ENCODE measurements at regions not wholly inside any gene's neighbourhood (a gene's known extent, or its start where the extent isn't known, plus 50 kb on each side); places are given as distances from the start of the nearest gene placed in this dataset.
"Not testable (repeated sequence)": the region's sequence is repeated elsewhere in the genome, so short reads cannot be mapped to it uniquely, and the experiment has no call there.

GRCh38 chr10:3261921-3262320 lies 89.3 kb upstream of the PITRM1 start:
- DNase-seq (ENCODE audit: low spot score), result no peak

- DNase-seq (ENCODE audit: low spot score), result no peak
These were observed 87.7 kb upstream of the PITRM1 start for GRCh38 chr10:3260066-3260834.

GRCh38 chr10:3259499-3259898 lies 86.9 kb upstream of the PITRM1 start:
- no peak for DNase-seq (ENCODE audit: low spot score)

- DNase-seq (ENCODE audit: low spot score), result no peak
These were observed 85.8 kb upstream of the PITRM1 start for GRCh38 chr10:3258394-3258793.

GRCh38 chr10:3255616-3256015 lies 83.0 kb upstream of the PITRM1 start:
- DNase-seq (ENCODE audit: low spot score), result no peak

GRCh38 chr10:3255075-3255474 lies 82.5 kb upstream of the PITRM1 start:
- DNase-seq (ENCODE audit: low spot score), result no peak

GRCh38 chr10:3253974-3254373 lies 81.4 kb upstream of the PITRM1 start:
- DNase-seq (ENCODE audit: low spot score), result not testable (repeated sequence)

- DNase-seq (ENCODE audit: low spot score), result no peak
These were observed 78.6 kb upstream of the PITRM1 start for GRCh38 chr10:3251172-3251571.

- DNase-seq (ENCODE audit: low spot score), result no peak
These were observed 76.8 kb upstream of the PITRM1 start for GRCh38 chr10:3249307-3249889.

- peak; percentile 89 for DNase-seq (ENCODE audit: low spot score)
These were observed 76.1 kb upstream of the PITRM1 start for GRCh38 chr10:3248526-3249306.

GRCh38 chr10:3245395-3245794 lies 72.8 kb upstream of the PITRM1 start:
- no peak for DNase-seq (ENCODE audit: low spot score)

GRCh38 chr10:3241967-3242650 lies 69.5 kb upstream of the PITRM1 start:
- no peak for DNase-seq (ENCODE audit: low spot score)

- DNase-seq (ENCODE audit: low spot score), result peak; percentile 23
These were observed 68.8 kb upstream of the PITRM1 start for GRCh38 chr10:3241274-3241921.

- no peak for DNase-seq (ENCODE audit: low spot score)
These were observed 67.6 kb upstream of the PITRM1 start for GRCh38 chr10:3239920-3240894.

- peak; percentile 83 for DNase-seq (ENCODE audit: low spot score)
These were observed 66.7 kb upstream of the PITRM1 start for GRCh38 chr10:3239066-3239919.

- no peak for DNase-seq (ENCODE audit: low spot score)
These were observed 65.7 kb upstream of the PITRM1 start for GRCh38 chr10:3238115-3238871.

GRCh38 chr10:3237530-3237929 lies 64.9 kb upstream of the PITRM1 start:
- no peak for DNase-seq (ENCODE audit: low spot score)

- DNase-seq (ENCODE audit: low spot score), result no peak
These were observed 64.2 kb upstream of the PITRM1 start for GRCh38 chr10:3236644-3237404.
